ENCODE measurements at regions not wholly inside any gene's neighbourhood (a gene's known extent, or its start where the extent isn't known, plus 50 kb on each side); places are given as distances from the start of the nearest gene placed in this dataset.

DNA sequence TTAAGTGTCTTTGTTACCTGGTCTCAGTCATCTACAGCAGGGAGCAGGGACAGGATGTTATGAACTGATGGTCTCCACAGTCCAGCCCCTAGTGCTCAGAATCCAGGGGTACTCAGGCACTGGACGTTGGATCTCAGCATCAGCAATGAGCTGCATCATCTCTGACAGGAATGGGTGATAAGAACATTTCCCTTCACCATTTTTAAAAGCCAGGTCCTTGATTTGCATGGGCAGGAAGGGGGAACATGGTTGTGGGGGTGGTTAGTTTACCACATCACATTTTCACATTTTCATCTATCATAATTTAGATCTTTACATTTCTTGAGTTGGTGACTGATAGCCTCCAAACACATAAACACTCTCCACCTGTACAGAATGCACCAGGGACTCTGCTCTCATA lies 427.8 kb upstream of the NPVF start:
- H3K4me2 ChIP-seq (replicated peaks; ENCODE audit: low read depth, low read length, poor library complexity, severe bottlenecking) = peak overlapping the region; percentile 22
- intact Hi-C loops (cut with micrococcal nuclease) = no loop called here
- peak overlapping the region; percentile 46 for H2AFZ ChIP-seq (ENCODE audit: insufficient read depth, low read depth, low read length, poor library complexity, severe bottlenecking)

DNA sequence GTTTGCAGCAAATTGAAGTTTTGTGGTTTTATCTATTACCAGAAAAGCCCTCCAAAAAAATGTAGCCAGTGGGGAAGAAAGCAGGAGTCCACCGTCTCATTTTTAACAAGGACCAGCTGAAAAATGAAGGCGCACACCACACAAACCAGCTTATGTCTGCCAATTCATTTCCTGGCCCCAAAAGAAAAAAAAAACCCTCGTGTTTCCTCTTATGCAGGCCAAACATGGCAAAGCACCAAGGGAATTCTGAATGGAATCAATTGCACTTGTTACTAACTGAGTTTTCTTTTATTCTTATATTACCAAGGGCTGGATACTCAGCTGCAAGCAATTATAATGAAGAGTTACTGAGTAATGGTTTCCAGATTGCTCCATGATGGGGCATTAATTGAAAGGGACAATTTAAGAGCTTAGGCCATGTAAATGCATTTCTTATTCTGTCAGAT lies 428.3 kb upstream of the NPVF start:
- peaks cover 15 to 16% of the 10 kb centered on the region in 2 donors for H3K4me1 ChIP-seq (ENCODE audit: control insufficient read depth in 2 of 2, insufficient read depth in 2 of 2, low read length in 2 of 2)
- no peaks in the 10 kb centered on the region for H4K20me1 ChIP-seq (ENCODE audit: control insufficient read depth, insufficient read depth, low read length, poor library complexity, severe bottlenecking)
- H3K36me3 ChIP-seq (replicated peaks in 1 of 2; ENCODE audit: control extremely low read depth in 1 of 2, control insufficient read depth in 1 of 2, extremely low read depth in 1 of 2, insufficient read depth in 2 of 2, low read length in 1 of 2) = no peaks in the 10 kb centered on the region
- H2AFZ ChIP-seq (ENCODE audit: insufficient read depth, low read depth, low read length, poor library complexity, severe bottlenecking) = peak overlapping the region; percentile 46
- no CpG with 5 or more reads among the region's 3 CpGs for WGBS (ENCODE audit: insufficient coverage)
- Mint-ChIP-seq H3K9me3 (ENCODE audit: insufficient read depth) (no peaks in the 10 kb centered on the region), H3K4me3 (peak overlapping the region; percentile 19), H3K27me3 (peaks cover 12% of the 10 kb centered on the region), H3K27ac (no peak overlapping the region), H3K4me1 (peaks cover 17% of the 10 kb centered on the region)
- DNase-seq (no peak), ATAC-seq (ENCODE audit: low read depth) (no peak)
- H3K9me3 ChIP-seq (ENCODE audit: control extremely low read depth in 1 of 3, control insufficient read depth in 2 of 3, insufficient read depth in 1 of 3, low read length in 2 of 3) = no peaks in the 10 kb centered on the region
- POLR2A ChIA-PET = no interaction called here
- peak overlapping the region; percentile 37 for H3K9ac ChIP-seq (ENCODE audit: low read length)
- no peaks in the 10 kb centered on the region for H3K27me3 ChIP-seq (replicated peaks in 1 of 4; ENCODE audit: control extremely low read depth in 1 of 4, control insufficient read depth in 3 of 4, insufficient read depth in 4 of 4, low read length in 3 of 4)
- CTCF ChIA-PET = no interaction called here
- peak overlapping the region; percentile 22 for H3K4me2 ChIP-seq (replicated peaks; ENCODE audit: low read depth, low read length, poor library complexity, severe bottlenecking)
- no peak overlapping the region for H3K4me3 ChIP-seq (ENCODE audit: control extremely low read depth in 1 of 5, extremely low read depth in 1 of 5, insufficient read depth in 1 of 5, low read depth in 2 of 5, low read length in 4 of 5)
- intact Hi-C loops (cut with micrococcal nuclease) = no loop called here
- no peak for TF ChIP-seq EZH2 (IDR thresholded peaks at IDR 0.05; ENCODE audit: borderline replicate concordance, insufficient read depth, low read depth, low read length, poor library complexity, severe bottlenecking)
- TF ChIP-seq, protein P1, sequence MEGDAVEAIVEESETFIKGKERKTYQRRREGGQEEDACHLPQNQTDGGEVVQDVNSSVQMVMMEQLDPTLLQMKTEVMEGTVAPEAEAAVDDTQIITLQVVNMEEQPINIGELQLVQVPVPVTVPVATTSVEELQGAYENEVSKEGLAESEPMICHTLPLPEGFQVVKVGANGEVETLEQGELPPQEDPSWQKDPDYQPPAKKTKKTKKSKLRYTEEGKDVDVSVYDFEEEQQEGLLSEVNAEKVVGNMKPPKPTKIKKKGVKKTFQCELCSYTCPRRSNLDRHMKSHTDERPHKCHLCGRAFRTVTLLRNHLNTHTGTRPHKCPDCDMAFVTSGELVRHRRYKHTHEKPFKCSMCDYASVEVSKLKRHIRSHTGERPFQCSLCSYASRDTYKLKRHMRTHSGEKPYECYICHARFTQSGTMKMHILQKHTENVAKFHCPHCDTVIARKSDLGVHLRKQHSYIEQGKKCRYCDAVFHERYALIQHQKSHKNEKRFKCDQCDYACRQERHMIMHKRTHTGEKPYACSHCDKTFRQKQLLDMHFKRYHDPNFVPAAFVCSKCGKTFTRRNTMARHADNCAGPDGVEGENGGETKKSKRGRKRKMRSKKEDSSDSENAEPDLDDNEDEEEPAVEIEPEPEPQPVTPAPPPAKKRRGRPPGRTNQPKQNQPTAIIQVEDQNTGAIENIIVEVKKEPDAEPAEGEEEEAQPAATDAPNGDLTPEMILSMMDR (IDR thresholded peaks at IDR 0.05) = no peak
- no peak overlapping the region for H3K27ac ChIP-seq (ENCODE audit: low read length in 2 of 2)
- H3K79me2 ChIP-seq (ENCODE audit: control insufficient read depth, insufficient read depth, low read length) = no peaks in the 10 kb centered on the region

More for the DNA sequence above, 427.8 kb upstream of the NPVF start:
- Histone ChIP-seq H4K20me1 (ENCODE audit: control insufficient read depth, insufficient read depth, low read length, poor library complexity, severe bottlenecking) (no peaks in the 10 kb centered on the region), H3K4me1 (ENCODE audit: control insufficient read depth in 2 of 2, insufficient read depth in 2 of 2, low read length in 2 of 2) (peaks cover 15 to 16% of the 10 kb centered on the region in 2 donors), H3K27me3 (replicated peaks in 1 of 4; ENCODE audit: control extremely low read depth in 1 of 4, control insufficient read depth in 3 of 4, insufficient read depth in 4 of 4, low read length in 3 of 4) (no peaks in the 10 kb centered on the region), H3K36me3 (replicated peaks in 1 of 2; ENCODE audit: control extremely low read depth in 1 of 2, control insufficient read depth in 1 of 2, extremely low read depth in 1 of 2, insufficient read depth in 2 of 2, low read length in 1 of 2) (no peaks in the 10 kb centered on the region), H3K9me3 (ENCODE audit: control extremely low read depth in 1 of 3, control insufficient read depth in 2 of 3, insufficient read depth in 1 of 3, low read length in 2 of 3) (no peaks in the 10 kb centered on the region), H3K27ac (ENCODE audit: low read length in 2 of 2) (no peak overlapping the region), H3K9ac (ENCODE audit: low read length) (peak overlapping the region; percentile 37), H3K79me2 (ENCODE audit: control insufficient read depth, insufficient read depth, low read length) (no peaks in the 10 kb centered on the region), H3K4me3 (ENCODE audit: control extremely low read depth in 1 of 5, extremely low read depth in 1 of 5, insufficient read depth in 1 of 5, low read depth in 2 of 5, low read length in 4 of 5) (no peak overlapping the region)
- WGBS (ENCODE audit: insufficient coverage) = no CpG with 5 or more reads among the region's 1 CpG
- Mint-ChIP-seq H3K27me3 (peaks cover 12% of the 10 kb centered on the region), H3K4me3 (peak overlapping the region; percentile 19), H3K9me3 (ENCODE audit: insufficient read depth) (no peaks in the 10 kb centered on the region), H3K4me1 (peaks cover 17% of the 10 kb centered on the region), H3K27ac (no peak overlapping the region)
- no peak for DNase-seq
- ChIA-PET CTCF (no interaction called here), POLR2A (no interaction called here)
- ATAC-seq (ENCODE audit: low read depth) = no peak
- TF ChIP-seq, protein P1 (IDR thresholded peaks at IDR 0.05) = no peak
- TF ChIP-seq EZH2 (IDR thresholded peaks at IDR 0.05; ENCODE audit: borderline replicate concordance, insufficient read depth, low read depth, low read length, poor library complexity, severe bottlenecking) = no peak
